ENCODE measurements at regions not wholly inside any gene's neighbourhood (a gene's known extent, or its start where the extent isn't known, plus 50 kb on each side); places are given as distances from the start of the nearest gene placed in this dataset.

GRCh38 chr4:101501421-101501820, 154.1 kb upstream of the PPP3CA start:
- H3K9me3 ChIP-seq (ENCODE audit: insufficient read depth, low read depth, low read length), result no peaks in the 10 kb centered on the region
- H3K9me2 ChIP-seq (replicated peaks; ENCODE audit: low read depth, low read length), result no peaks in the 10 kb centered on the region
- no peak overlapping the region for H3K9ac ChIP-seq (ENCODE audit: low read depth, low read length, poor library complexity, severe bottlenecking)
- no peak overlapping the region for H3K4me3 ChIP-seq (ENCODE audit: low read length, poor library complexity, severe bottlenecking)
- H3K4me1 ChIP-seq (ENCODE audit: insufficient read depth, low read length, poor library complexity, severe bottlenecking), result no peaks in the 10 kb centered on the region
- no peaks in the 10 kb centered on the region for H3K27me3 ChIP-seq (ENCODE audit: insufficient read depth, low read length, poor library complexity, severe bottlenecking)
- no peaks in the 10 kb centered on the region for H3K36me3 ChIP-seq (ENCODE audit: insufficient read depth, low read length)
- no peak overlapping the region for H2AFZ ChIP-seq (ENCODE audit: low read length)
- H3F3A ChIP-seq (ENCODE audit: low read depth), result no peaks in the 10 kb centered on the region
- H3K4me2 ChIP-seq (ENCODE audit: low read depth, low read length, poor library complexity, severe bottlenecking), result no peak overlapping the region
- no peaks in the 10 kb centered on the region for H3K79me2 ChIP-seq (ENCODE audit: insufficient read depth, low read length)
- TF ChIP-seq CTCF (conservative IDR thresholded peaks at IDR 0.05; ENCODE audit: low read length), result no peak
- TF ChIP-seq EZH2phosphoT487 (IDR thresholded peaks at IDR 0.05; ENCODE audit: borderline replicate concordance), result no peak
- H4K20me1 ChIP-seq (ENCODE audit: insufficient read depth, low read length, poor library complexity, severe bottlenecking), result no peaks in the 10 kb centered on the region

- H3K79me2 ChIP-seq (ENCODE audit: insufficient read depth, low read length), result no peaks in the 10 kb centered on the region
Measured at GRCh38 chr4:101500742-101501141, 153.4 kb upstream of the PPP3CA start.

GRCh38 chr4:101475246-101475645, 127.9 kb upstream of the PPP3CA start:
- Histone ChIP-seq H3K9me2 (replicated peaks; ENCODE audit: low read depth, low read length) (no peaks in the 10 kb centered on the region), H3K79me2 (ENCODE audit: insufficient read depth, low read length) (no peaks in the 10 kb centered on the region), H2AFZ (ENCODE audit: low read length) (no peak overlapping the region), H3K4me1 (ENCODE audit: insufficient read depth, low read length, poor library complexity, severe bottlenecking) (no peaks in the 10 kb centered on the region), H4K20me1 (ENCODE audit: insufficient read depth, low read length, poor library complexity, severe bottlenecking) (no peaks in the 10 kb centered on the region), H3K4me3 (ENCODE audit: low read length, poor library complexity, severe bottlenecking) (no peak overlapping the region), H3K4me2 (ENCODE audit: low read depth, low read length, poor library complexity, severe bottlenecking) (no peak overlapping the region), H3K36me3 (ENCODE audit: insufficient read depth, low read length) (no peaks in the 10 kb centered on the region), H3K9me3 (ENCODE audit: insufficient read depth, low read depth, low read length) (no peaks in the 10 kb centered on the region), H3F3A (ENCODE audit: low read depth) (no peaks in the 10 kb centered on the region), H3K27me3 (ENCODE audit: insufficient read depth, low read length, poor library complexity, severe bottlenecking) (no peaks in the 10 kb centered on the region), H3K9ac (ENCODE audit: low read depth, low read length, poor library complexity, severe bottlenecking) (no peak overlapping the region)
- TF ChIP-seq CTCF (conservative IDR thresholded peaks at IDR 0.05; ENCODE audit: low read length) (no peak), EZH2phosphoT487 (IDR thresholded peaks at IDR 0.05; ENCODE audit: borderline replicate concordance) (no peak)

More at GRCh38 chr4:101500742-101501141, 153.4 kb upstream of the PPP3CA start:
- no peak for TF ChIP-seq CTCF (conservative IDR thresholded peaks at IDR 0.05; ENCODE audit: low read length)
- no peak for TF ChIP-seq EZH2phosphoT487 (IDR thresholded peaks at IDR 0.05; ENCODE audit: borderline replicate concordance)
- H3K36me3 ChIP-seq (ENCODE audit: insufficient read depth, low read length), result no peaks in the 10 kb centered on the region
- H4K20me1 ChIP-seq (ENCODE audit: insufficient read depth, low read length, poor library complexity, severe bottlenecking), result no peaks in the 10 kb centered on the region
- no peak overlapping the region for H3K4me2 ChIP-seq (ENCODE audit: low read depth, low read length, poor library complexity, severe bottlenecking)
- H3K9me3 ChIP-seq (ENCODE audit: insufficient read depth, low read depth, low read length), result no peaks in the 10 kb centered on the region
- no peak overlapping the region for H3K4me3 ChIP-seq (ENCODE audit: low read length, poor library complexity, severe bottlenecking)
- H3K4me1 ChIP-seq (ENCODE audit: insufficient read depth, low read length, poor library complexity, severe bottlenecking), result no peaks in the 10 kb centered on the region
- no peaks in the 10 kb centered on the region for H3F3A ChIP-seq (ENCODE audit: low read depth)
- no peak overlapping the region for H3K9ac ChIP-seq (ENCODE audit: low read depth, low read length, poor library complexity, severe bottlenecking)
- no peak overlapping the region for H2AFZ ChIP-seq (ENCODE audit: low read length)
- H3K9me2 ChIP-seq (replicated peaks; ENCODE audit: low read depth, low read length), result no peaks in the 10 kb centered on the region
- H3K27me3 ChIP-seq (ENCODE audit: insufficient read depth, low read length, poor library complexity, severe bottlenecking), result no peaks in the 10 kb centered on the region

Measured in Loucy (cell line).